ENCODE measurements at regions not wholly inside any gene's neighbourhood (a gene's known extent, or its start where the extent isn't known, plus 50 kb on each side); places are given as distances from the start of the nearest gene placed in this dataset.
A peak's percentile ranks its signal among the peaks of the same experiment; 100 is the strongest.

DNA sequence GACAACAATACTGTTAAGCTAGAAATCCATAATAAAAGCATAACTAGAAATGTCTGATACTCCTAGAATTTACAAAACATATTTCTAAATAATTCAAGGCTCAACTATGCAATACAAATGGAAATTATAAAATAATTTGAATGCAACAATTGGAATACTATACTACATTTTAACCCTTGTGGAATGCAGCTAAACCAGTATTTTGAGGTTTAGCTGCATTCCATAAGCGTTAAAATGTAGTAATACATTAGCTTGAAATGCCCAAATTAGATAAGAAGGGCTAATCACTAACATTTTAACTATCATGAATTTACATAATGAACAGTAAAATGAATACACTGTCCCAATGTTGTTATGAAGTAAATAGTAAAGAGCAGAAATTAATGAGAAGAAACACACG is 617.2 kb upstream of the CHORDC1 start:
- Mint-ChIP-seq H3K27ac (no peak overlapping the region), H3K4me3 (no peak overlapping the region), H3K4me1 (no peaks in the 10 kb centered on the region), H3K9me3 (peaks cover 9% of the 10 kb centered on the region), H3K27me3 (ENCODE audit: low read depth) (no peaks in the 10 kb centered on the region), H3K36me3 (peaks cover 7% of the 10 kb centered on the region)
- DNase-seq (ENCODE audit: low spot score in 2 of 2, unreplicated experiment in 2 of 2), result no peak
- TF ChIP-seq, protein P1, sequence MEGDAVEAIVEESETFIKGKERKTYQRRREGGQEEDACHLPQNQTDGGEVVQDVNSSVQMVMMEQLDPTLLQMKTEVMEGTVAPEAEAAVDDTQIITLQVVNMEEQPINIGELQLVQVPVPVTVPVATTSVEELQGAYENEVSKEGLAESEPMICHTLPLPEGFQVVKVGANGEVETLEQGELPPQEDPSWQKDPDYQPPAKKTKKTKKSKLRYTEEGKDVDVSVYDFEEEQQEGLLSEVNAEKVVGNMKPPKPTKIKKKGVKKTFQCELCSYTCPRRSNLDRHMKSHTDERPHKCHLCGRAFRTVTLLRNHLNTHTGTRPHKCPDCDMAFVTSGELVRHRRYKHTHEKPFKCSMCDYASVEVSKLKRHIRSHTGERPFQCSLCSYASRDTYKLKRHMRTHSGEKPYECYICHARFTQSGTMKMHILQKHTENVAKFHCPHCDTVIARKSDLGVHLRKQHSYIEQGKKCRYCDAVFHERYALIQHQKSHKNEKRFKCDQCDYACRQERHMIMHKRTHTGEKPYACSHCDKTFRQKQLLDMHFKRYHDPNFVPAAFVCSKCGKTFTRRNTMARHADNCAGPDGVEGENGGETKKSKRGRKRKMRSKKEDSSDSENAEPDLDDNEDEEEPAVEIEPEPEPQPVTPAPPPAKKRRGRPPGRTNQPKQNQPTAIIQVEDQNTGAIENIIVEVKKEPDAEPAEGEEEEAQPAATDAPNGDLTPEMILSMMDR (IDR thresholded peaks at IDR 0.05; ENCODE audit: unreplicated experiment), result no peak

DNA sequence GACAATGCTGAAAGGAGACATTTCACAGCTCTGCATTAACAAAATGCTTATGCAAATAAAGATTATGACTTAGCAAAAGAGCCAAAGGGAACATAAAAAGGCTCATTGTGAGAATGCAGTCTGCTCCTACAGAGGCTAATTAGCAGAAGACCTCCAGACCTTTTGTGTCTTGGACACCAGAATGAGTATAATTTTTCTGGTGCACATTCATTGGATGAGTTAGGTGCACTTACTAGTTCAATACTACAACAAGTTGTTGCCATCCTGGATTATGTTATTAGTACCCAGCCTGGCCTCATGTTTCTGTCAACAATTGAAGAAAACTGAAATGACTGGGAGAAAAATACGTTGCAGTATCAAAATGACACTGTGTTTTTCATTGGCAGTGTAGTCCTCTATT is 613.2 kb upstream of the CHORDC1 start:
- Mint-ChIP-seq H3K4me3 (no peak overlapping the region), H3K9me3 (peaks cover 17% of the 10 kb centered on the region), H3K27ac (no peak overlapping the region)

DNA sequence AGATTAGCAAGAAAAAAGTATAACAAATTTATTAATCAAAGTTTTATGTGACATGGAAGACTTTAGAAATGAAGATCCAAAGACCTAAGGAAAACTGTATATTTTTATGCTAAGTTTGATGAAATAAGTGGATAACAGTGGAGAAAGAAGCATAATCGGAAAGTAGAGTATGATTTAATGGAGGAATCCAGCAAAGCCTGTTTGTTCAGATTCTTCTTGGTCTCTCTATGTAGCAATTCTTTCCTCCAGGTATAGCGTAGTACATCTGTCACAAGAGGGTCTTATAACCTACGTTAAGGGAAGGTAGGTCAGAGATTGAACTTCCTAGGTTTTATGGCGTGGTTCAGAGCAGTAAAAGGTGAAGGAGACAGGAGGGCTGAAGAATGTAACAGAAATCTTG is 600.6 kb upstream of the CHORDC1 start:
- Mint-ChIP-seq H3K27ac (peak overlapping the region; percentile 74), H3K4me1 (peaks cover 18% of the 10 kb centered on the region), H3K27me3 (ENCODE audit: low read depth) (no peaks in the 10 kb centered on the region), H3K36me3 (no peaks in the 10 kb centered on the region), H3K4me3 (no peak overlapping the region), H3K9me3 (peaks cover 20% of the 10 kb centered on the region)
- DNase-seq (ENCODE audit: low spot score in 2 of 2, unreplicated experiment in 2 of 2), result no peak
- TF ChIP-seq, protein P1 (IDR thresholded peaks at IDR 0.05; ENCODE audit: unreplicated experiment), result no peak

More for the DNA sequence above, 613.2 kb upstream of the CHORDC1 start:
- no peak for DNase-seq (ENCODE audit: low spot score in 2 of 2, unreplicated experiment in 2 of 2)
- Mint-ChIP-seq H3K27me3 (ENCODE audit: low read depth) (no peaks in the 10 kb centered on the region), H3K4me1 (no peaks in the 10 kb centered on the region), H3K36me3 (peaks cover 10% of the 10 kb centered on the region)
- TF ChIP-seq, protein P1 (IDR thresholded peaks at IDR 0.05; ENCODE audit: unreplicated experiment), result no peak

DNA sequence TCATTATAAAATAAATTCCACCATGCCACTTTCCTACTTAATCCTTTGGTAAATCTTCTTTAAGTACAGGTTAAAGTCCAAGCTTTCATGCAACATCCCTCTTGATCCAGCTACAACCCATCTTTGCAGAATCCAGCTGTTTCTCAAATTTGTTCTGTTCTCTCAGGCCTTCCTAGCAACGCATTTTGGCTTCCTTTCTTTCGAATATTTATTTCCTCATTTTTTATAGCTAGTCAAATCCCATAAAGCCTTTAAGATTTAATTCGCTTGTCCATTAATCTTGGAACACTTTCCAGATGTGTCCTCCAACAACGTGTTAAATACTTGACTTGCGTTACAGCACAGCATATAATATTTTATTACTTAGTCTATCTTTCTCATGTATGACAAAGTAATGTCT is 600.1 kb upstream of the CHORDC1 start:
- Mint-ChIP-seq H3K27ac (peak overlapping the region; percentile 25), H3K27me3 (ENCODE audit: low read depth) (no peaks in the 10 kb centered on the region), H3K36me3 (no peaks in the 10 kb centered on the region), H3K9me3 (peaks cover 20% of the 10 kb centered on the region), H3K4me3 (no peak overlapping the region), H3K4me1 (peaks cover 18% of the 10 kb centered on the region)
- no peak for DNase-seq (ENCODE audit: low spot score in 2 of 2, unreplicated experiment in 2 of 2)
- TF ChIP-seq, protein P1 (IDR thresholded peaks at IDR 0.05; ENCODE audit: unreplicated experiment), result no peak

DNA sequence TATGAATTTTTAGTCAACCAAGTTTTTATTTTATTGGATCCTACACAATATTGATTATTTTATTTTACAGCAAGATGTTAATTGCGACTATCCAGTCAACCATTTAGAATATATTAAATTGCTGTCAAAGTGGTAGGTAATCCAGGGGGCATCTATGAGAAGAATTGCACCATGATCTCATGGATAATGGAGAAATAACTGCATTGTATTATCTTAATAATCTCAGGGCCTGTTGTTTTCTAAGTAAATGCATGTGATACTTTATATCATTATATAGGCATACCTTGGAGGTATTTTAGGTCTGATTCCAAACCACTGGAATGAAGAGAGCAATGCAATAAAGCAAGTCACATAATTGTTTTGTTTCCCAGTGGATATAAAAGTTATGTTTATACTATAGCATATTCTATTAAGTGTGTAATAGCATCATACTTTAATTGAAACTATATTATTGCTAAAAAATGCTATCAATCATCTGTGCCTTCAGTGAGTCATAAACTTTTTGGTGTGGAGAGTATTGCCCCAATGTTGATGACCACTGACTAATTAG is 595.4 kb upstream of the CHORDC1 start:
- H3K36me3 Mint-ChIP-seq, result no peaks in the 10 kb centered on the region
- H3K27ac Mint-ChIP-seq, result no peak overlapping the region
- H3K4me3 Mint-ChIP-seq, result no peak overlapping the region
- TF ChIP-seq, protein P1 (IDR thresholded peaks at IDR 0.05; ENCODE audit: unreplicated experiment), result no peak
- H3K4me1 Mint-ChIP-seq, result peaks cover 11% of the 10 kb centered on the region
- H3K9me3 Mint-ChIP-seq, result peaks cover 30% of the 10 kb centered on the region
- no peak for DNase-seq (ENCODE audit: low spot score in 2 of 2, unreplicated experiment in 2 of 2)
- no peaks in the 10 kb centered on the region for H3K27me3 Mint-ChIP-seq (ENCODE audit: low read depth)

DNA sequence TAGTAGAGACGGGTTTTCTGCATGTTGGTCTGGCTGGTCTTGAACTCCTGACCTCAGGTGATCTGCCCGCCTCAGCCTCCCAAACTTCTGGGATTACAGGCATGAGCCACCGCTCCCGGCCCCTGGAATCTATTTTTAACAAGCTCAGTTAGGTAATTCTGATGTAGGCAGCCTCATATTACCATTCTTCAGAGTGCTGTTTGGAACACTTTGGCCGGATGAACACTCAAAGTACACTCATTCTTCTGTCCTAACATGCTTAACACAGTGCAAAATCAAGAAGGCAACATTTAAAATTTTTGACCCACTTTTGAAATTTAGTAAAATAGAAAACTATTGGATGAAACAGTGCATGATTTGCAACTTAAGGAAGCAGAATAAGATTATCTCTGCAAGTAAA is 586.7 kb upstream of the CHORDC1 start:
- H3K4me3 Mint-ChIP-seq, result no peak overlapping the region
- H3K27ac Mint-ChIP-seq, result no peak overlapping the region
- H3K36me3 Mint-ChIP-seq, result no peaks in the 10 kb centered on the region
- no peaks in the 10 kb centered on the region for H3K27me3 Mint-ChIP-seq (ENCODE audit: low read depth)
- DNase-seq (ENCODE audit: low spot score in 2 of 2, unreplicated experiment in 2 of 2), result no peak
- peaks cover under 1% of the 10 kb centered on the region for H3K4me1 Mint-ChIP-seq
- peaks cover 3% of the 10 kb centered on the region for H3K9me3 Mint-ChIP-seq
- TF ChIP-seq, protein P1 (IDR thresholded peaks at IDR 0.05; ENCODE audit: unreplicated experiment), result no peak

All from mesothelial cell of epicardium (in vitro differentiated cells).